BLaER1 treated with 17β-estradiol and CSF1 and Interleukin-3, amounts not matched to agents 10 nM and 100 nM (cell line): ENCODE measurements at regions not wholly inside any gene's neighbourhood (a gene's known extent, or its start where the extent isn't known, plus 50 kb on each side); places are given as distances from the start of the nearest gene placed in this dataset.

Experiments
- H3K27ac ChIP-seq, 11 experiments: shearing (Covaris generic); formaldehyde crosslinking; 2 replicates each; pipeline ENCODE4 v1.8.1; 2022
- H3K27me3 ChIP-seq, 11 experiments: shearing (Covaris generic); formaldehyde crosslinking; 2 replicates each; pipeline ENCODE4 v1.8.1; 2022
- H3K36me3 ChIP-seq, 11 experiments: shearing (Covaris generic); formaldehyde crosslinking; 2 replicates each; pipeline ENCODE4 v1.8.1; 2022
- H3K4me1 ChIP-seq, 10 experiments: shearing (Covaris generic); formaldehyde crosslinking; 2 replicates each; pipeline ENCODE4 v1.8.1; 2022
- H3K4me2 ChIP-seq, 11 experiments: shearing (Covaris generic); formaldehyde crosslinking; 2 replicates each; pipeline ENCODE4 v1.8.1; 2022
- H3K4me3 ChIP-seq, 10 experiments: shearing (Covaris generic); formaldehyde crosslinking; 2 replicates each; pipeline ENCODE4 v1.8.1; 2022
- H3K9ac ChIP-seq, 11 experiments: shearing (Covaris generic); formaldehyde crosslinking; 2 replicates each; pipeline ENCODE4 v1.8.1; 2022
- H3K9me3 ChIP-seq, 11 experiments: shearing (Covaris generic); formaldehyde crosslinking; replicated peaks in 1 of 11; 2 replicates each; pipeline ENCODE4 v1.8.1; 2022
- H4K20me1 ChIP-seq, 11 experiments: shearing (Covaris generic); formaldehyde crosslinking; 2 replicates each; pipeline ENCODE4 v1.8.1; 2022
- Cebpa-rat ChIP-seq, 11 experiments: shearing (Covaris generic); IDR thresholded peaks; 2 replicates each; pipeline ENCODE4 v1.8.1; 2022

DNA sequence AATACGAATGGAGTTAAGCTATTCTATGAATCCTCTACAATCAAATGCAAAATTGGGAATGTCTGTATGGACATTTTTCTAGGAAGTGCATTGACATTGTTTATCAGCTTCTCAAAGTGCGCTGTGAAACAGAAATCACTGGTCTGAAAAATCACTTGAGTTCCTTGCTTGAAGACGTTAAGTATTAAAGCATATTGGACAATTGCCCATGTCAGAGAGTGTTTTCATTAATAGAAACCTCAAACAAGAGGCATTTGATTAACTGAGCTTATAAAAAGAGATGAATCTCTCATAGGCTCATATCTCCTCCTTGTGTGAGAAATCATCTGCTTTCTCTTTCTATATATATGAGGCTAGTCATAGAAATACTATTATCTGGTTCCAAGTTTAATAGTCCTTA is 692.1 kb upstream of the POU3F4 start:
- H3K9ac ChIP-seq = no peak overlapping the region
- H3K4me1 ChIP-seq = no peaks in the 10 kb centered on the region
- TF ChIP-seq Cebpa-rat (IDR thresholded peaks at IDR 0.05) = no peak
- H3K9me3 ChIP-seq = peaks cover 4 to 24% (median 11%) of the 10 kb centered on the region in 11 experiments; a peak in 14 of 22 replicates
- H4K20me1 ChIP-seq = no peaks in the 10 kb centered on the region
- H3K4me3 ChIP-seq = no peak overlapping the region
- H3K27ac ChIP-seq = no peak overlapping the region
- H3K36me3 ChIP-seq = no peaks in the 10 kb centered on the region
- H3K4me2 ChIP-seq = no peak overlapping the region
- peaks cover 53 to 84% (median 74%) of the 10 kb centered on the region in 11 experiments for H3K27me3 ChIP-seq

DNA sequence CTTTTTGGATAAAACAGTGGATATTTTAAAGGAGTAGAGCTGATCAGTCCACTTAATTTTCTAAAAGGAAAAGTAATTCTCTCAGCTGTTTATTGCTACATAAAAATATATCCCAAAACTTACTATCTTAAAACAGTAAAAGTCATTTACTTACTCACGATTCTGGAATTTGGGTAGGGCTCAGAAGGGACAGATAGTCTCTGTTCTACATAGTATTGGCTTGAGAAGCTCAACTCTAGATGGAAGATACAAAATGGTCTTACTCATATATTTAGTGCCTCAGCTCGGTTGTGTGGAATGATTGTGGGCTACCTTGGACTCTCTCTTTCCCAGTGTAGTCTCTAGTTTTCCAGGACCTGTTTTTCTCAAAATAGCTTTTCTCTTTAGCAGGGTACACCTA is 691.5 kb upstream of the POU3F4 start:
- Histone ChIP-seq H3K9ac (no peak overlapping the region), H4K20me1 (no peaks in the 10 kb centered on the region), H3K9me3 (peaks cover 4 to 26% (median 12%) of the 10 kb centered on the region in 11 experiments; a peak in 16 of 22 replicates), H3K4me1 (no peaks in the 10 kb centered on the region), H3K4me3 (no peak overlapping the region), H3K4me2 (no peak overlapping the region), H3K36me3 (no peaks in the 10 kb centered on the region), H3K27ac (no peak overlapping the region), H3K27me3 (peaks cover 50 to 84% (median 76%) of the 10 kb centered on the region in 11 experiments)
- no peak for TF ChIP-seq Cebpa-rat (IDR thresholded peaks at IDR 0.05)

DNA sequence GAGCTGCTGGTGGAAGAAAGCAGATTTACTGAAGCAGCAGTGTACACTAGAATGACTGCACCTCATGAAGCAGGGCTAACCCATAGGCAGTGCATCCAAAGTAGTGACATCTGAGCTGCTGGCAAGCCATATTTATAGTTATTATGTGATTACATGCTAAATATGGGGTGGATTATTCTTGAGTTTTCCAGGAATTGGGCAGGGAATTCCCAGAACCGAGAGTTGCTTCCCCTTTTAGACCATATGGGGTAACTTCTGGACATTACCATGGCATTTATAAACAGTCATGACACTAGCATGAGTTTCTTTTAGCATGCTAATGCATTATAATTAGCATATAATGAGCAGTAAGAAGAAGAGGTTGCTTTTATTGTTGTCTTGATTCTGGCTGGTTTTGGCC is 665.8 kb upstream of the POU3F4 start:
- Histone ChIP-seq H3K9ac (no peak overlapping the region), H3K4me3 (no peak overlapping the region), H3K4me2 (peak overlapping the region in 1 of 11 experiments; percentile 28; a peak in 2 of 22 replicates), H3K36me3 (no peaks in the 10 kb centered on the region), H4K20me1 (no peaks in the 10 kb centered on the region), H3K27ac (no peak overlapping the region), H3K4me1 (peaks cover 0 to 8% (median 0%) of the 10 kb centered on the region in 10 experiments; a peak in 1 of 20 replicates), H3K27me3 (peaks cover 7 to 66% (median 42%) of the 10 kb centered on the region in 11 experiments; a peak in 18 of 22 replicates), H3K9me3 (peaks cover 14 to 46% (median 28%) of the 10 kb centered on the region in 11 experiments)
- no peak for TF ChIP-seq Cebpa-rat (IDR thresholded peaks at IDR 0.05)

DNA sequence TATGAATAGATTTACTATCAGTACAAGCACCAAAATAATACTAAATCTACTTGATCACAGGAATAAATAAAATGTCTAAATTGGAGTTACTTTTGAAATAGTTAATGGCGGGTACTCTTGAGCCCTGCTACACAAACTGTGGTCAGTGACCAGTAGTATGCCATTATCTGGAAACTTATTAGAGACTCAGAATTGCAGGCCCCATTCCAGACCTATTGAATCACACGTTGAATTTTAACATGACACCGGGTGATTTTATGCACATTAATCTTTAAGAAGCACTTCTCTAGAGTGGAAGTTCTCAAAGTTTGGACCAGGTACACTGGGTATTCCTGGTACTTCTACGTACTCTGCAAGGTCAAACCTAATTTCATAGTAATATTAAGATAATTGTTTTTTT is 660.0 kb upstream of the POU3F4 start:
- no peak overlapping the region for H3K4me3 ChIP-seq
- H3K9ac ChIP-seq = no peak overlapping the region
- no peak for TF ChIP-seq Cebpa-rat (IDR thresholded peaks at IDR 0.05)
- no peak overlapping the region for H3K4me2 ChIP-seq
- no peaks in the 10 kb centered on the region for H3K4me1 ChIP-seq
- no peak overlapping the region for H3K27ac ChIP-seq
- H3K9me3 ChIP-seq = peaks cover 0 to 27% (median 9%) of the 10 kb centered on the region in 11 experiments; a peak in 7 of 22 replicates
- peaks cover 3 to 58% (median 27%) of the 10 kb centered on the region in 11 experiments; a peak in 18 of 22 replicates for H3K27me3 ChIP-seq
- H3K36me3 ChIP-seq = no peaks in the 10 kb centered on the region
- no peaks in the 10 kb centered on the region for H4K20me1 ChIP-seq
